Endothelial cell of umbilical vein (primary cell): ENCODE measurements at regions not wholly inside any gene's neighbourhood (a gene's known extent, or its start where the extent isn't known, plus 50 kb on each side); places are given as distances from the start of the nearest gene placed in this dataset.
A peak's percentile ranks its signal among the peaks of the same experiment; 100 is the strongest.

Source experiments
- BruUV-seq: library from RNA; stranded (reverse); fragments of 400-500 nt; replicated peaks from 2 replicates; lab custom pipeline; 2021; lab: Mats Ljungman, UMichigan
- CTCF ChIA-PET: fragments of 300-600, 350-600 bp; sonication (Branson Sonifier 250); formaldehyde crosslinking; loops from one replicate; lab custom pipeline; 2021; ENCODE audit warnings: antibody characterized with exemption, inconsistent platforms; lab: Charles Lee
- POLR2A ChIA-PET: fragments of 300-600, 350-600 bp; sonication (Branson Sonifier 250); formaldehyde crosslinking; loops from one replicate; lab custom pipeline; 2021; ENCODE audit warnings: antibody characterized with exemption, inconsistent platforms; lab: Charles Lee
- DNase-seq: peaks from one replicate; pipeline ENCODE4 v3.0.0-alpha.2; 2011; ENCODE audit warnings: low read depth, low spot score
- FAIRE-seq: peaks from 2 replicates; lab custom pipeline; 2011; peaks lifted over from hg19 to GRCh38; lab: Jason Lieb, UNC
- H2AFZ ChIP-seq: 2 replicates; pipeline ENCODE4 v1.6.0; 2012; ENCODE audit warnings: low read depth, low read length, control low read depth, inconsistent platforms
- H3K27ac ChIP-seq: 2 replicates; pipeline ENCODE4 v1.5.1; 2011; ENCODE audit warnings: low read depth, mild to moderate bottlenecking, control low read depth, low read length, moderate library complexity; ENCODE audit not compliant: insufficient read depth
- H3K27me3 ChIP-seq, 2 experiments: 2 replicates each; pipeline versions ENCODE4 v1.6.0 to v1.6.1; 2011; ENCODE audit warnings: low read length in 2 of 2, mixed read lengths in 1 of 2; ENCODE audit not compliant: control insufficient read depth in 2 of 2, insufficient read depth in 2 of 2
- H3K36me3 ChIP-seq, 2 experiments: 2 replicates in 1 of 2; 3 replicates in 1 of 2; pipeline ENCODE4 v1.5.1; 2011; ENCODE audit warnings: low read length in 2 of 2, mild to moderate bottlenecking in 1 of 2, moderate library complexity in 1 of 2; ENCODE audit not compliant: control insufficient read depth in 2 of 2, insufficient read depth in 2 of 2; ENCODE audit errors: extremely low read depth in 1 of 2
- H3K4me1 ChIP-seq: 3 replicates; pipeline ENCODE4 v1.5.1; 2011; ENCODE audit warnings: mild to moderate bottlenecking, low read length; ENCODE audit not compliant: control insufficient read depth, insufficient read depth; ENCODE audit errors: extremely low read depth
- H3K4me2 ChIP-seq: 2 replicates; pipeline ENCODE4 v1.6.1; 2011; ENCODE audit warnings: low read length, control low read depth, mixed read lengths; ENCODE audit not compliant: insufficient read depth
- H3K4me3 ChIP-seq, 3 experiments: fragments of 200-600 bp in 1 of 3; sonication (generic), shearing (Covaris generic) in 1 of 3; replicated peaks in 1 of 3; 2 replicates each; pipeline ENCODE4 v1.5.1; 2011 to 2016; ENCODE audit warnings: control low read depth in 3 of 3, low read length in 3 of 3, mild to moderate bottlenecking in 2 of 3, inconsistent platforms in 1 of 3, low read depth in 1 of 3, moderate library complexity in 1 of 3; ENCODE audit not compliant: insufficient read depth in 1 of 3
- H3K79me2 ChIP-seq: 2 replicates; pipeline ENCODE4 v1.6.0; 2012; ENCODE audit warnings: low read length, inconsistent platforms; ENCODE audit not compliant: control insufficient read depth, insufficient read depth
- H3K9ac ChIP-seq: replicated peaks from 2 replicates; pipeline ENCODE3; 2011; ENCODE audit warnings: low read length, control low read depth; ENCODE audit not compliant: insufficient read depth; ENCODE audit errors: extremely low read depth
- H3K9me1 ChIP-seq: replicated peaks from 3 replicates; pipeline ENCODE4 v1.6.0; 2011; ENCODE audit warnings: mild to moderate bottlenecking, low read length; ENCODE audit not compliant: control insufficient read depth, insufficient read depth; ENCODE audit errors: extremely low read depth
- H3K9me3 ChIP-seq: replicated peaks from 2 replicates; pipeline ENCODE4 v1.5.1; 2012; ENCODE audit warnings: low read length, inconsistent platforms; ENCODE audit not compliant: control insufficient read depth, insufficient read depth
- H4K20me1 ChIP-seq: replicated peaks from 2 replicates; pipeline ENCODE3; 2011; ENCODE audit warnings: mild to moderate bottlenecking, low read length; ENCODE audit not compliant: control insufficient read depth, insufficient read depth; ENCODE audit errors: extremely low read depth
- CTCF ChIP-seq, 2 donors: IDR thresholded peaks; 1 replicate in 1 of 2; 2 replicates in 1 of 2; pipeline ENCODE4 v1.5.1; 2011; ENCODE audit warnings: low read length in 2 of 2, mild to moderate bottlenecking in 2 of 2, moderate library complexity in 2 of 2, control low read depth in 1 of 2, inconsistent platforms in 1 of 2, low read depth in 1 of 2; ENCODE audit not compliant: insufficient read depth in 1 of 2; ENCODE audit errors: extremely low read depth in 1 of 2
- EZH2 ChIP-seq: IDR thresholded peaks from 2 replicates; pipeline ENCODE4 v1.6.1; 2012; ENCODE audit warnings: borderline replicate concordance, low read depth, mild to moderate bottlenecking, moderate library complexity, low read length, inconsistent platforms; ENCODE audit not compliant: severe bottlenecking
- FOS ChIP-seq: IDR thresholded peaks from 2 replicates; pipeline ENCODE4 v1.6.1; 2011; ENCODE audit warnings: mild to moderate bottlenecking, low read length, moderate library complexity, borderline replicate concordance; ENCODE audit not compliant: insufficient read depth
- GATA2 ChIP-seq: IDR thresholded peaks from 2 replicates; pipeline ENCODE4 v1.7.0; 2011; ENCODE audit warnings: low read depth, mild to moderate bottlenecking, moderate library complexity, mixed read lengths, low read length; ENCODE audit not compliant: insufficient read length, insufficient read depth
- JUN ChIP-seq: IDR thresholded peaks from 2 replicates; pipeline ENCODE4 v1.6.1; 2011; ENCODE audit warnings: borderline replicate concordance, low read depth; ENCODE audit not compliant: insufficient read length, insufficient read depth
- MYC ChIP-seq: IDR thresholded peaks from one replicate; pipeline ENCODE4 v1.6.1; 2011; ENCODE audit warnings: mild to moderate bottlenecking, low read depth, low read length
- POLR2A ChIP-seq: IDR thresholded peaks from 2 replicates; pipeline ENCODE4 v1.6.1; 2012; ENCODE audit warnings: low read depth, mild to moderate bottlenecking, control low read depth, low read length
- POLR2AphosphoS5 ChIP-seq: IDR thresholded peaks from 2 replicates; pipeline ENCODE4 v1.6.1; 2012; ENCODE audit warnings: low read depth, mild to moderate bottlenecking, control low read depth, low read length, moderate library complexity; ENCODE audit not compliant: insufficient read depth
- dilution Hi-C: fragments of 300-500 bp; cut with MboI; formaldehyde crosslinking; loops from one replicate; pipeline ENCODE4 v1.15.0; 2019; ENCODE audit warnings: low sequenced_read_pairs; ENCODE audit not compliant: extremely low pct_ligation_motif_present
- intact Hi-C: fragments of 100-400 bp; cut with micrococcal nuclease; formaldehyde crosslinking; loops from one replicate; pipeline ENCODE4 v1.10.0; 2022
- TF ChIP-seq, protein P1 (sequence below): IDR thresholded peaks from 2 replicates; pipeline ENCODE4 v1.6.1; 2011; ENCODE audit not compliant: insufficient read depth, insufficient read length

- DNase-seq (peak; percentile 53), FAIRE-seq (peak; percentile 55)
- no peaks in the 10 kb centered on the region for H3K36me3 ChIP-seq
These were observed 88.8 kb upstream of the PDE1C start for GRCh38 chr7:32158751-32159745.

More at GRCh38 chr7:32158751-32159745, 88.8 kb upstream of the PDE1C start:
- ChIA-PET POLR2A (no interaction called here), CTCF (interaction anchor here (0.6 to 1.4 kb wide), 5 partner anchors 9 to 373 kb away, joined by 3 to 5 read pairs (median 4); no protein-coding TSS in a partner anchor)
- Histone ChIP-seq H3K9me3 (no peaks in the 10 kb centered on the region), H3K27me3 (no peaks in the 10 kb centered on the region), H3K27ac (peak overlapping the region; percentile 38), H3K9me1 (no peaks in the 10 kb centered on the region), H3K4me3 (no peak overlapping the region), H3K4me1 (peaks cover 62% of the 10 kb centered on the region), H4K20me1 (no peaks in the 10 kb centered on the region), H3K79me2 (no peaks in the 10 kb centered on the region), H3K4me2 (peak overlapping the region; percentile 5), H3K9ac (no peak overlapping the region), H2AFZ (peak overlapping the region; percentile 11)
- intact Hi-C loops (no loop called here), dilution Hi-C loops (no loop called here)
- BruUV-seq, result no TSS peak
- TF ChIP-seq MYC (no peak), GATA2 (peak; percentile 41), CTCF (IDR thresholded peaks at IDR 0.05; ENCODE audit: extremely low read depth in 1 of 2, insufficient read depth in 1 of 2, low read depth in 1 of 2, low read length in 2 of 2) (no peak), JUN (peak; percentile 22), POLR2A (no peak), EZH2 (no peak), POLR2AphosphoS5 (peak; percentile 26), FOS (peak; percentile 91)
- TF ChIP-seq, protein P1, sequence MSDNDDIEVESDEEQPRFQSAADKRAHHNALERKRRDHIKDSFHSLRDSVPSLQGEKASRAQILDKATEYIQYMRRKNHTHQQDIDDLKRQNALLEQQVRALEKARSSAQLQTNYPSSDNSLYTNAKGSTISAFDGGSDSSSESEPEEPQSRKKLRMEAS, result no peak
